Smooth muscle cell (in vitro differentiated cells): ENCODE measurements at regions not wholly inside any gene's neighbourhood (a gene's known extent, or its start where the extent isn't known, plus 50 kb on each side); places are given as distances from the start of the nearest gene placed in this dataset.
A peak's percentile ranks its signal among the peaks of the same experiment; 100 is the strongest.

ENCODE experiments used
- DNase-seq: peaks from one replicate; lab custom pipeline; 2025; ENCODE audit not compliant: unreplicated experiment; lab: John Stamatoyannopoulos, UW
- H2AFZ ChIP-seq: fragments of 200-600 bp; sonication (generic); 2 replicates; pipeline ENCODE4 v1.6.0; 2016; ENCODE audit warnings: antibody characterized with exemption, low read depth, mild to moderate bottlenecking
- H3F3A ChIP-seq: fragments of 200-600 bp; sonication (generic); 2 replicates; pipeline ENCODE4 v1.6.0; 2017; ENCODE audit warnings: antibody characterized with exemption, low read depth
- H3K27ac ChIP-seq: fragments of 200-600 bp; sonication (generic); 2 replicates; pipeline ENCODE4 v1.5.1; 2016; ENCODE audit warnings: low read depth, mild to moderate bottlenecking
- H3K27me3 ChIP-seq: fragments of 200-600 bp; sonication (generic); 2 replicates; pipeline ENCODE4 v1.6.1; 2016; ENCODE audit warnings: low read depth, mild to moderate bottlenecking
- H3K36me3 ChIP-seq: fragments of 200-600 bp; sonication (generic); 2 replicates; pipeline ENCODE4 v1.5.1; 2016; ENCODE audit warnings: low read depth
- H3K4me1 ChIP-seq: fragments of 200-600 bp; sonication (generic); 2 replicates; pipeline ENCODE4 v1.5.1; 2016; ENCODE audit warnings: low read depth
- H3K4me2 ChIP-seq: fragments of 200-600 bp; sonication (generic); 2 replicates; pipeline ENCODE4 v1.6.0; 2016; ENCODE audit warnings: mild to moderate bottlenecking
- H3K4me3 ChIP-seq: fragments of 200-600 bp; sonication (generic); 2 replicates; pipeline ENCODE4 v1.5.1; 2016; ENCODE audit warnings: mild to moderate bottlenecking
- H3K79me2 ChIP-seq: fragments of 200-600 bp; sonication (generic); 2 replicates; pipeline ENCODE4 v1.6.0; 2016; ENCODE audit warnings: low read depth, mild to moderate bottlenecking
- H3K9ac ChIP-seq: fragments of 200-600 bp; sonication (generic); 2 replicates; pipeline ENCODE4 v1.6.0; 2016; ENCODE audit warnings: low read depth
- H3K9me3 ChIP-seq: fragments of 200-600 bp; sonication (generic); replicated peaks from 2 replicates; pipeline ENCODE4 v1.5.1; 2016; ENCODE audit warnings: low read depth
- H4K20me1 ChIP-seq: fragments of 200-600 bp; sonication (generic); 2 replicates; pipeline ENCODE4 v1.6.0; 2016; ENCODE audit warnings: low read depth
- WGBS: methylation state at CpG from one replicate; pipeline ENCODE4 v1.1.7; 2016; ENCODE audit warnings: low lambda C conversion rate; 5-methylcytosine and 5-hydroxymethylcytosine counted together
- TF ChIP-seq, protein P1 (sequence below): fragments of 200-600 bp; sonication (generic); IDR thresholded peaks from 2 replicates; pipeline ENCODE4 v1.5.1; 2017; ENCODE audit warnings: borderline replicate concordance, mild to moderate bottlenecking, antibody characterized with exemption; ENCODE audit not compliant: insufficient read depth, poor library complexity, severe bottlenecking

DNA sequence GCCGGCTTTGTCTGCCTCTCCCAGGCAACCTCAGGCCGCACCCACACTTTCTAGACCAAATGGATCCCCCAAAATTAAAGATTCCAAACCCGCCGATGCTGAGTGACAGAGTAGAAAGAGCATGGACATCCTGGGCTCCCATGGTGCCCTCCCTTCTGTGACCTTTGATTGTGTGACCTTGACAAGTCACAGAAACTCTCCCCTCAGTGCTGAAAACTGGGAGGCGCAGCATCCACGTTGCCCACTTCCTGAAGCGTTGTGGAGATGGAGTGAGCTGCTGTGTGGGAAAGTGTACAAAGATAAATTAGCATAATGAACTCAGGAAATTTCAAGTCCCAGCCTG is 74.4 kb upstream of the MFGE8 start:
- Histone ChIP-seq H3K79me2 (no peaks in the 10 kb centered on the region), H4K20me1 (no peaks in the 10 kb centered on the region), H3K4me2 (no peak overlapping the region), H2AFZ (no peak overlapping the region), H3K27ac (no peak overlapping the region), H3K4me3 (no peak overlapping the region), H3F3A (peaks cover 7% of the 10 kb centered on the region), H3K27me3 (no peaks in the 10 kb centered on the region), H3K9me3 (no peaks in the 10 kb centered on the region), H3K4me1 (peaks cover 34% of the 10 kb centered on the region), H3K36me3 (no peaks in the 10 kb centered on the region), H3K9ac (no peak overlapping the region)
- DNase-seq, result no peak
- 70% methylated on average over 7 of the region's 7 CpGs for WGBS
- TF ChIP-seq, protein P1, sequence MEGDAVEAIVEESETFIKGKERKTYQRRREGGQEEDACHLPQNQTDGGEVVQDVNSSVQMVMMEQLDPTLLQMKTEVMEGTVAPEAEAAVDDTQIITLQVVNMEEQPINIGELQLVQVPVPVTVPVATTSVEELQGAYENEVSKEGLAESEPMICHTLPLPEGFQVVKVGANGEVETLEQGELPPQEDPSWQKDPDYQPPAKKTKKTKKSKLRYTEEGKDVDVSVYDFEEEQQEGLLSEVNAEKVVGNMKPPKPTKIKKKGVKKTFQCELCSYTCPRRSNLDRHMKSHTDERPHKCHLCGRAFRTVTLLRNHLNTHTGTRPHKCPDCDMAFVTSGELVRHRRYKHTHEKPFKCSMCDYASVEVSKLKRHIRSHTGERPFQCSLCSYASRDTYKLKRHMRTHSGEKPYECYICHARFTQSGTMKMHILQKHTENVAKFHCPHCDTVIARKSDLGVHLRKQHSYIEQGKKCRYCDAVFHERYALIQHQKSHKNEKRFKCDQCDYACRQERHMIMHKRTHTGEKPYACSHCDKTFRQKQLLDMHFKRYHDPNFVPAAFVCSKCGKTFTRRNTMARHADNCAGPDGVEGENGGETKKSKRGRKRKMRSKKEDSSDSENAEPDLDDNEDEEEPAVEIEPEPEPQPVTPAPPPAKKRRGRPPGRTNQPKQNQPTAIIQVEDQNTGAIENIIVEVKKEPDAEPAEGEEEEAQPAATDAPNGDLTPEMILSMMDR, result no peak

DNA sequence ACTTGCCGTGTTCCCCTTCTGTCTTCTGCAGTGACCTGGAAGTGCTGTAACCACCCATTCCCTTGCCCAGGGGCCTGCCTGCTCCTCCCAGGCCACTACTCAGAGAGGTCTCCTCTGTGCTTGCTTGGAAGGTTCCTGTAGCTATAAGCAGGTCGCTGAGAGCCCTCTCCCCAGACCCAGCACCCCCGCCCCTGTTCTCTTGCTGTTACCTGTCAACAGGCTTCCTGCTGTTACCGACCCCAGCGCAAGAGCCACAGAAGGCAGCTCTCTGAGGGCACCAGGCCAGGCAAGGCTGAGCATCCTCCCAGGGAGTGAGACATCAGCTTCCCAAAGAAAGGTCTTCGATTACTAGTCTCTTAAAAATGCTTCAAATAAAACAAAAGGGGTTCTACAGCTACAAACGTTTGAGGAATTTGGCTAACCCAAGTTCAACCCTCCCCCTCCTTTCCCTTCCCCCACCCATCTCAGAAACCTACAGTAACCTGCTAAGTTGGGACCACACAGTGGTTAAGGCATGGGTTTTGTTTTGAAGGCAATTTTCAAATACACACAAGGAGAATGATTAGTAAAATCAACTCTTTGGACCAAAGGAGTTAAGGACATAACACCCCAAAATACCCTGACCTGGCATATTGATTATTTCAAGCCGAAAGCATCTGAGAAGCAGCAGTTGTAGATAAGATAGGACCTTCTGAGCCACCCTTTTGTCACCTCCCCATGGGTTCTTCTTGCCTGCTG is 74.9 kb upstream of the MFGE8 start:
- H3K9me3 ChIP-seq, result no peaks in the 10 kb centered on the region
- H3K27ac ChIP-seq, result no peak overlapping the region
- no peak overlapping the region for H3K4me2 ChIP-seq
- no peak for DNase-seq
- no peaks in the 10 kb centered on the region for H3K27me3 ChIP-seq
- no peaks in the 10 kb centered on the region for H4K20me1 ChIP-seq
- no peak overlapping the region for H3K4me3 ChIP-seq
- no peak overlapping the region for H3K9ac ChIP-seq
- peaks cover 36% of the 10 kb centered on the region for H3K4me1 ChIP-seq
- TF ChIP-seq, protein P1, result no peak
- WGBS, result 37% methylated on average over 8 of the region's 8 CpGs
- no peaks in the 10 kb centered on the region for H3K36me3 ChIP-seq
- no peaks in the 10 kb centered on the region for H3K79me2 ChIP-seq
- H3F3A ChIP-seq, result peaks cover 7% of the 10 kb centered on the region
- peak overlapping the region; percentile 2 for H2AFZ ChIP-seq

DNA sequence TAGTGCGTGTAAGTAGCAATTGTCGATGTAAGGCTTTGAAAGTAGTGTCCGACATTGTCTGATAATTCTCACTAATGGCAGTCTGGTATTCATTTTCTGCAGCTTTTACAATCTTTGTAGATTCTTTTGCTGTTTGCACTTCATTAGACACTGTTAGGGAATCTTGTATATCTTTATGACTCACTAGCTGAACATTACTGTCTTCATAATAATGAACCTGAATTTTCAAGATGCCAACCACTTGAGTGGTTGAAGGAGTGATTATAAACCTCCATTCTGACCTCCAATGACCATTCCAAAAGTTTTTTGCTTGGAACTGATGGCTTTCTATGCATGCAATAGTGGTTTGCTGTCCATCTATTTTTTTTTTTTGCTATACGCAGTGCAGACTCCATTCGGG is 76.4 kb upstream of the MFGE8 start:
- Histone ChIP-seq H2AFZ (no peak overlapping the region), H4K20me1 (no peaks in the 10 kb centered on the region), H3F3A (peaks cover 7% of the 10 kb centered on the region), H3K36me3 (no peaks in the 10 kb centered on the region), H3K4me3 (no peak overlapping the region), H3K79me2 (no peaks in the 10 kb centered on the region), H3K4me2 (peak overlapping the region; percentile 59), H3K4me1 (peaks cover 40% of the 10 kb centered on the region), H3K9ac (no peak overlapping the region), H3K9me3 (no peaks in the 10 kb centered on the region), H3K27ac (peak overlapping the region; percentile 34), H3K27me3 (no peaks in the 10 kb centered on the region)
- TF ChIP-seq, protein P1, result no peak
- no peak for DNase-seq
- 10% methylated on average over 5 of the region's 5 CpGs for WGBS

DNA sequence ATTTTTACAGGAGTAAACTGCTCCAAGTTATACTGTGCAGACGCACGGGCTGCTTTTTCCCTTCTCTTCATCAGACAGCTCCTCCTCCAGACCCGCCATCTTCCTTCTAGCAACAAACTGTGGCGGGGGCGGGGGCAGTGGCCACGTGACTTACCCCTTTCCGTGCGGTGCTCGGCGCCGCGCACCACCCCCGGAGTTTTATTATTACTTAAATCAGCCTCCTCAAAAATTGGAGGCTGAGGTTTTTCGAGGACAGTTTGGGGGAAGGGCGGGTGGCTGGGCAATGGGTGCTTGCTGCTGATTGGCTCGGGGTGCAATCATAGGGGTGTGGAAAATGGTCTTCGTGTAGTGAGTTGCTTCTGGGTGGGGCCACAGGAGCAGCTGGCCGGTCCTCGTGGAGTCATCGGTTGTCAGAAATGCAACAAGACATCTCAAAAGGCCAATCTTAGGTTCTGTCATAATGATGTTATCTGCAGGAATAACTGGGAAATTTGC is 77.1 kb upstream of the MFGE8 start:
- Histone ChIP-seq H4K20me1 (no peaks in the 10 kb centered on the region), H2AFZ (no peak overlapping the region), H3K4me3 (no peak overlapping the region), H3K36me3 (no peaks in the 10 kb centered on the region), H3K79me2 (no peaks in the 10 kb centered on the region), H3K9ac (no peak overlapping the region), H3K27me3 (no peaks in the 10 kb centered on the region), H3K4me1 (peaks cover 44% of the 10 kb centered on the region), H3K9me3 (no peaks in the 10 kb centered on the region), H3F3A (peaks cover 7% of the 10 kb centered on the region), H3K27ac (peak overlapping the region; percentile 10), H3K4me2 (peak overlapping the region; percentile 59)
- WGBS, result 91% methylated on average over 20 of the region's 20 CpGs
- TF ChIP-seq, protein P1, result no peak
- no peak for DNase-seq
